HepG2 (cell line): ENCODE measurements at regions not wholly inside any gene's neighbourhood (a gene's known extent, or its start where the extent isn't known, plus 50 kb on each side); places are given as distances from the start of the nearest gene placed in this dataset.

Source experiments
- ATAC-seq: fragments of 200-7000 bp; cut with Tn5 transposase; 3 replicates; pipeline ENCODE4 v1.9.1; 2020; ENCODE audit warnings: mild to moderate bottlenecking, moderate library complexity
- BruUV-seq: library from RNA; stranded (reverse); fragments of 400-500 nt; replicated peaks from 2 replicates; lab custom pipeline; 2021; lab: Mats Ljungman, UMichigan
- CTCF ChIA-PET: fragments of 300-600 bp; formaldehyde crosslinking; extraction: SDS; loops from one replicate; lab custom pipeline; 2021; ENCODE audit warnings: low total read pairs, inconsistent platforms, low intra/inter-chr PET ratio; lab: Yijun Ruan, JAX
- POLR2A ChIA-PET: fragments of 350-600 bp; sonication (Branson Sonifier 250); formaldehyde crosslinking; loops from one replicate; lab custom pipeline; 2020; ENCODE audit warnings: antibody characterized with exemption, inconsistent platforms; lab: Yijun Ruan, JAX
- DNase-seq: peaks from one replicate; pipeline ENCODE4 v3.0.0-alpha.2; 2015; ENCODE audit warnings: low spot score
- FAIRE-seq: peaks from 3 replicates; lab custom pipeline; 2011; peaks lifted over from hg19 to GRCh38; lab: Jason Lieb, UNC
- H2AFZ ChIP-seq: one replicate; pipeline ENCODE4 v1.6.1; 2011; ENCODE audit warnings: low read length, inconsistent platforms
- H3K27ac ChIP-seq: fragments of 300-600 bp; 3 replicates; pipeline ENCODE4 v1.8.0; 2011; ENCODE audit warnings: mixed run types, mild to moderate bottlenecking, mixed read lengths, low read length, inconsistent platforms; ENCODE audit not compliant: insufficient read depth; ENCODE audit errors: extremely low read length
- H3K27me3 ChIP-seq, 2 experiments: fragments of 200-600 bp in 1 of 2; 2 replicates in 1 of 2; 3 replicates in 1 of 2; pipeline versions ENCODE4 v1.6.0 to v1.8.0; 2011; ENCODE audit warnings: low read length in 2 of 2, mild to moderate bottlenecking in 2 of 2, moderate library complexity in 2 of 2, inconsistent platforms in 1 of 2; ENCODE audit not compliant: insufficient read depth in 2 of 2, control insufficient read depth in 1 of 2
- H3K36me3 ChIP-seq, 2 experiments: fragments of 200-600 bp in 1 of 2; replicated peaks in 1 of 2; 2 replicates in 1 of 2; 3 replicates in 1 of 2; pipeline versions ENCODE4 v1.5.1 to v1.8.0; 2011; ENCODE audit warnings: low read length in 2 of 2, inconsistent platforms in 1 of 2; ENCODE audit not compliant: insufficient read depth in 2 of 2, control insufficient read depth in 1 of 2
- H3K4me1 ChIP-seq: 2 replicates; pipeline ENCODE4 v1.5.1; 2012; ENCODE audit warnings: low read length, inconsistent platforms; ENCODE audit not compliant: insufficient read depth
- H3K4me2 ChIP-seq: 2 replicates; pipeline ENCODE4 v1.6.0; 2011; ENCODE audit warnings: low read depth, low read length, inconsistent platforms
- H3K4me3 ChIP-seq, 3 experiments: fragments of 200-600 bp in 1 of 3; sonication (generic), shearing (Covaris generic) in 1 of 3; replicated peaks in 1 of 3; 2 replicates each; pipeline ENCODE4 v1.5.1; 2011 to 2016; ENCODE audit warnings: low read length in 3 of 3, inconsistent platforms in 2 of 3, low read depth in 2 of 3, mild to moderate bottlenecking in 2 of 3, control low read depth in 1 of 3, mixed read lengths in 1 of 3; ENCODE audit not compliant: insufficient read depth in 1 of 3
- H3K79me2 ChIP-seq: one replicate; pipeline ENCODE4 v1.6.1; 2011; ENCODE audit warnings: low read length, inconsistent platforms; ENCODE audit not compliant: insufficient read depth
- H3K9ac ChIP-seq: 2 replicates; pipeline ENCODE4 v1.6.0; 2011; ENCODE audit warnings: mild to moderate bottlenecking, low read depth, low read length, inconsistent platforms; ENCODE audit not compliant: insufficient read depth
- H3K9me3 ChIP-seq: 2 replicates; pipeline ENCODE4 v1.5.1; 2012; ENCODE audit warnings: mild to moderate bottlenecking, low read length
- H4K20me1 ChIP-seq: 2 replicates; pipeline ENCODE4 v1.6.0; 2011; ENCODE audit warnings: inconsistent platforms, mild to moderate bottlenecking, low read length, moderate library complexity; ENCODE audit not compliant: insufficient read depth
- CBX2 ChIP-seq, 2 experiments: fragments of 200-600 bp in 1 of 2; sonication (generic); formaldehyde crosslinking in 1 of 2; IDR thresholded peaks; 2 replicates each; pipeline versions ENCODE4 v1.7.0 to v1.8.1; 2018 to 2022; ENCODE audit warnings: low read depth in 2 of 2, low read length in 1 of 2, mild to moderate bottlenecking in 1 of 2, missing genetic modification reagents in 1 of 2
- ELF1 ChIP-seq: sonication (generic); formaldehyde crosslinking; IDR thresholded peaks from 2 replicates; pipeline ENCODE4 v1.4.0; 2020; ENCODE audit warnings: missing genetic modification reagents
- FOXA3 ChIP-seq: IDR thresholded peaks from 2 replicates; pipeline ENCODE4 v1.6.1; 2016; ENCODE audit warnings: missing genetic modification reagents, missing compliant biosample characterization
- GFI1 ChIP-seq: sonication (generic); formaldehyde crosslinking; IDR thresholded peaks from 2 replicates; pipeline ENCODE4 v1.5.0; 2020; ENCODE audit warnings: missing genetic modification reagents, mild to moderate bottlenecking, borderline replicate concordance
- NR1H2 ChIP-seq: sonication (generic); formaldehyde crosslinking; IDR thresholded peaks from 2 replicates; pipeline ENCODE4 v1.8.1; 2022; ENCODE audit warnings: low read depth, missing genetic modification reagents, borderline replicate concordance
- SALL2 ChIP-seq: sonication (generic); formaldehyde crosslinking; IDR thresholded peaks from 2 replicates; pipeline ENCODE4 v1.8.1; 2023; ENCODE audit warnings: mild to moderate bottlenecking, missing genetic modification reagents, inconsistent platforms
- ZBTB8A ChIP-seq: sonication (generic); formaldehyde crosslinking; IDR thresholded peaks from 2 replicates; pipeline ENCODE4 v1.4.0; 2020; ENCODE audit warnings: mild to moderate bottlenecking, low read depth, missing genetic modification reagents, borderline replicate concordance
- ZNF333 ChIP-seq: sonication (generic); formaldehyde crosslinking; IDR thresholded peaks from 2 replicates; pipeline ENCODE4 v1.4.0; 2020; ENCODE audit warnings: mild to moderate bottlenecking, missing genetic modification reagents, borderline replicate concordance
- WGBS: methylation state at CpG from one replicate; pipeline ENCODE4 v1.1.6; 2017; ENCODE audit warnings: low lambda C conversion rate; 5-methylcytosine and 5-hydroxymethylcytosine counted together
- in situ Hi-C: cut with HindIII; loops from 2 replicates; pipeline ENCODE4 v1.10.0; 2017; ENCODE audit warnings: low pct_unique_long_range_greater_than_20kb; ENCODE audit not compliant: extremely low pct_ligation_motif_present
- intact Hi-C: fragments of 100-400 bp; cut with micrococcal nuclease; formaldehyde crosslinking; loops from one replicate; pipeline ENCODE4 v1.10.0; 2022; ENCODE audit not compliant: unreplicated experiment
- TF ChIP-seq, protein P1 (sequence below), 2 experiments: IDR thresholded peaks; 2 replicates each; pipeline ENCODE4 v1.6.1; 2011 to 2012; ENCODE audit warnings: low read length in 2 of 2, borderline replicate concordance in 1 of 2, low read depth in 1 of 2, mild to moderate bottlenecking in 1 of 2, moderate library complexity in 1 of 2

GRCh38 chr2:123481406-123481805 is 543.7 kb upstream of the CNTNAP5 start:
- Histone ChIP-seq H3K9me3 (peaks cover 84% of the 10 kb centered on the region), H3K27ac (no peak overlapping the region), H3K4me2 (no peak overlapping the region), H3K4me3 (no peak overlapping the region), H3K4me1 (no peaks in the 10 kb centered on the region), H3K27me3 (no peaks in the 10 kb centered on the region), H2AFZ (no peak overlapping the region), H3K9ac (no peak overlapping the region), H4K20me1 (no peaks in the 10 kb centered on the region), H3K79me2 (no peaks in the 10 kb centered on the region), H3K36me3 (no peaks in the 10 kb centered on the region)
- FAIRE-seq, result no peak
- in situ Hi-C loops, result no loop called here
- 0% methylated on average over 3 of the region's 3 CpGs for WGBS
- no TSS peak for BruUV-seq
- POLR2A ChIA-PET, result no interaction called here
- intact Hi-C loops, result no loop called here
- DNase-seq, result no peak
- ATAC-seq, result no peak
- TF ChIP-seq SALL2 (CRISPR knock-in tag) (no peak), ZNF333 (CRISPR knock-in tag) (no peak), FOXA3 (CRISPR knock-in tag) (no peak), ZBTB8A (no peak), NR1H2 (CRISPR knock-in tag) (no peak), CBX2 (IDR thresholded peaks at IDR 0.05; ENCODE audit: low read depth, low read length) (no peak), CBX2 (CRISPR knock-in tag; IDR thresholded peaks at IDR 0.05; ENCODE audit: low read depth) (no peak), GFI1 (no peak), ELF1 (CRISPR knock-in tag) (no peak)
- TF ChIP-seq, protein P1, sequence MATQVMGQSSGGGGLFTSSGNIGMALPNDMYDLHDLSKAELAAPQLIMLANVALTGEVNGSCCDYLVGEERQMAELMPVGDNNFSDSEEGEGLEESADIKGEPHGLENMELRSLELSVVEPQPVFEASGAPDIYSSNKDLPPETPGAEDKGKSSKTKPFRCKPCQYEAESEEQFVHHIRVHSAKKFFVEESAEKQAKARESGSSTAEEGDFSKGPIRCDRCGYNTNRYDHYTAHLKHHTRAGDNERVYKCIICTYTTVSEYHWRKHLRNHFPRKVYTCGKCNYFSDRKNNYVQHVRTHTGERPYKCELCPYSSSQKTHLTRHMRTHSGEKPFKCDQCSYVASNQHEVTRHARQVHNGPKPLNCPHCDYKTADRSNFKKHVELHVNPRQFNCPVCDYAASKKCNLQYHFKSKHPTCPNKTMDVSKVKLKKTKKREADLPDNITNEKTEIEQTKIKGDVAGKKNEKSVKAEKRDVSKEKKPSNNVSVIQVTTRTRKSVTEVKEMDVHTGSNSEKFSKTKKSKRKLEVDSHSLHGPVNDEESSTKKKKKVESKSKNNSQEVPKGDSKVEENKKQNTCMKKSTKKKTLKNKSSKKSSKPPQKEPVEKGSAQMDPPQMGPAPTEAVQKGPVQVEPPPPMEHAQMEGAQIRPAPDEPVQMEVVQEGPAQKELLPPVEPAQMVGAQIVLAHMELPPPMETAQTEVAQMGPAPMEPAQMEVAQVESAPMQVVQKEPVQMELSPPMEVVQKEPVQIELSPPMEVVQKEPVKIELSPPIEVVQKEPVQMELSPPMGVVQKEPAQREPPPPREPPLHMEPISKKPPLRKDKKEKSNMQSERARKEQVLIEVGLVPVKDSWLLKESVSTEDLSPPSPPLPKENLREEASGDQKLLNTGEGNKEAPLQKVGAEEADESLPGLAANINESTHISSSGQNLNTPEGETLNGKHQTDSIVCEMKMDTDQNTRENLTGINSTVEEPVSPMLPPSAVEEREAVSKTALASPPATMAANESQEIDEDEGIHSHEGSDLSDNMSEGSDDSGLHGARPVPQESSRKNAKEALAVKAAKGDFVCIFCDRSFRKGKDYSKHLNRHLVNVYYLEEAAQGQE (IDR thresholded peaks at IDR 0.05; ENCODE audit: borderline replicate concordance in 1 of 2, low read depth in 1 of 2, low read length in 2 of 2), result no peak
- CTCF ChIA-PET, result no interaction called here
